ENCODE measurements at regions not wholly inside any gene's neighbourhood (a gene's known extent, or its start where the extent isn't known, plus 50 kb on each side); places are given as distances from the start of the nearest gene placed in this dataset.

GRCh38 chr5:109945723-109946480 lies 256.2 kb downstream of the MAN2A1 start:
- Histone ChIP-seq H3K4me3 (ENCODE audit: low read depth, low read length) (no peak overlapping the region), H3K36me3 (ENCODE audit: control insufficient read depth, insufficient read depth, low read length) (no peaks in the 10 kb centered on the region), H3K27me3 (ENCODE audit: control insufficient read depth, insufficient read depth, low read length) (no peaks in the 10 kb centered on the region)
- no peak for DNase-seq (ENCODE audit: low read depth)
- FAIRE-seq, result no peak
- no peak for TF ChIP-seq CTCF (IDR thresholded peaks at IDR 0.05; ENCODE audit: insufficient read depth, low read length, severe bottlenecking)

GRCh38 chr5:109946610-109947009 lies 256.9 kb downstream of the MAN2A1 start:
- Histone ChIP-seq H3K27me3 (ENCODE audit: control insufficient read depth, insufficient read depth, low read length) (no peaks in the 10 kb centered on the region), H3K4me3 (ENCODE audit: low read depth, low read length) (no peak overlapping the region), H3K36me3 (ENCODE audit: control insufficient read depth, insufficient read depth, low read length) (no peaks in the 10 kb centered on the region)
- DNase-seq (ENCODE audit: low read depth) (no peak), FAIRE-seq (no peak)
- TF ChIP-seq CTCF (IDR thresholded peaks at IDR 0.05; ENCODE audit: insufficient read depth, low read length, severe bottlenecking), result no peak

- DNase-seq (ENCODE audit: low read depth) (no peak), FAIRE-seq (no peak)
- H3K27me3 ChIP-seq (ENCODE audit: control insufficient read depth, insufficient read depth, low read length), result no peaks in the 10 kb centered on the region
- TF ChIP-seq CTCF (IDR thresholded peaks at IDR 0.05; ENCODE audit: insufficient read depth, low read length, severe bottlenecking), result no peak
- H3K4me3 ChIP-seq (ENCODE audit: low read depth, low read length), result no peak overlapping the region
- no peaks in the 10 kb centered on the region for H3K36me3 ChIP-seq (ENCODE audit: control insufficient read depth, insufficient read depth, low read length)
These were observed 257.9 kb downstream of the MAN2A1 start for GRCh38 chr5:109947667-109948066.

GRCh38 chr5:109950634-109951033 lies 260.9 kb downstream of the MAN2A1 start:
- FAIRE-seq (no peak), DNase-seq (ENCODE audit: low read depth) (no peak)
- Histone ChIP-seq H3K4me3 (ENCODE audit: low read depth, low read length) (no peak overlapping the region), H3K27me3 (ENCODE audit: control insufficient read depth, insufficient read depth, low read length) (no peaks in the 10 kb centered on the region), H3K36me3 (ENCODE audit: control insufficient read depth, insufficient read depth, low read length) (no peaks in the 10 kb centered on the region)
- no peak for TF ChIP-seq CTCF (IDR thresholded peaks at IDR 0.05; ENCODE audit: insufficient read depth, low read length, severe bottlenecking)

- FAIRE-seq (no peak), DNase-seq (ENCODE audit: low read depth) (no peak)
- Histone ChIP-seq H3K4me3 (ENCODE audit: low read depth, low read length) (no peak overlapping the region), H3K36me3 (ENCODE audit: control insufficient read depth, insufficient read depth, low read length) (no peaks in the 10 kb centered on the region), H3K27me3 (ENCODE audit: control insufficient read depth, insufficient read depth, low read length) (no peaks in the 10 kb centered on the region)
- no peak for TF ChIP-seq CTCF (IDR thresholded peaks at IDR 0.05; ENCODE audit: insufficient read depth, low read length, severe bottlenecking)
These were observed 261.6 kb downstream of the MAN2A1 start for GRCh38 chr5:109951348-109951747.

- TF ChIP-seq CTCF (IDR thresholded peaks at IDR 0.05; ENCODE audit: insufficient read depth, low read length, severe bottlenecking), result no peak
- no peak overlapping the region for H3K4me3 ChIP-seq (ENCODE audit: low read depth, low read length)
These were observed 262.0 kb downstream of the MAN2A1 start for GRCh38 chr5:109951758-109952157.

More at GRCh38 chr5:109951758-109952157, 262.0 kb downstream of the MAN2A1 start:
- FAIRE-seq (no peak), DNase-seq (ENCODE audit: low read depth) (no peak)
- Histone ChIP-seq H3K36me3 (ENCODE audit: control insufficient read depth, insufficient read depth, low read length) (no peaks in the 10 kb centered on the region), H3K27me3 (ENCODE audit: control insufficient read depth, insufficient read depth, low read length) (no peaks in the 10 kb centered on the region)
